Hepatocyte (in vitro differentiated cells): ENCODE measurements at regions not wholly inside any gene's neighbourhood (a gene's known extent, or its start where the extent isn't known, plus 50 kb on each side); places are given as distances from the start of the nearest gene placed in this dataset.

Source experiments
- DNase-seq: peaks from one replicate; pipeline ENCODE4 v3.0.0-alpha.2; 2016; ENCODE audit warnings: low spot score
- H2AFZ ChIP-seq: fragments of 200-600 bp; sonication (generic); 2 replicates; pipeline ENCODE4 v1.6.0; 2016; ENCODE audit warnings: antibody characterized with exemption, mild to moderate bottlenecking
- H3K27ac ChIP-seq: fragments of 200-600 bp; sonication (generic); 2 replicates; pipeline ENCODE4 v1.5.1; 2016; ENCODE audit warnings: mild to moderate bottlenecking
- H3K27me3 ChIP-seq: fragments of 200-600 bp; sonication (generic); 2 replicates; pipeline ENCODE4 v1.6.1; 2016
- H3K36me3 ChIP-seq: fragments of 200-600 bp; sonication (generic); replicated peaks from 2 replicates; pipeline ENCODE4 v1.5.1; 2016; ENCODE audit warnings: low read depth; ENCODE audit not compliant: insufficient read depth
- H3K4me1 ChIP-seq: fragments of 200-600 bp; sonication (generic); 2 replicates; pipeline ENCODE4 v1.5.1; 2016; ENCODE audit warnings: mild to moderate bottlenecking, moderate library complexity; ENCODE audit not compliant: insufficient read depth
- H3K4me2 ChIP-seq: fragments of 200-600 bp; sonication (generic); 2 replicates; pipeline ENCODE4 v1.6.0; 2016
- H3K4me3 ChIP-seq: fragments of 200-600 bp; sonication (generic); 2 replicates; pipeline ENCODE4 v1.5.1; 2016; ENCODE audit warnings: mild to moderate bottlenecking
- H3K79me2 ChIP-seq: fragments of 200-600 bp; sonication (generic); 2 replicates; pipeline ENCODE4 v1.6.0; 2017; ENCODE audit warnings: mild to moderate bottlenecking
- H3K9me2 ChIP-seq: fragments of 200-600 bp; sonication (generic); replicated peaks from 2 replicates; pipeline ENCODE4 v1.6.0; 2017; ENCODE audit warnings: mild to moderate bottlenecking; ENCODE audit not compliant: insufficient read depth
- H3K9me3 ChIP-seq: fragments of 200-600 bp; sonication (generic); 2 replicates; pipeline ENCODE4 v1.5.1; 2016; ENCODE audit warnings: low read depth, mild to moderate bottlenecking
- H4K20me1 ChIP-seq: fragments of 200-600 bp; sonication (generic); 2 replicates; pipeline ENCODE4 v1.6.0; 2016; ENCODE audit warnings: mild to moderate bottlenecking; ENCODE audit not compliant: insufficient read depth, poor library complexity, severe bottlenecking
- CTCF ChIP-seq: fragments of 200-600 bp; sonication (generic); IDR thresholded peaks from 2 replicates; pipeline ENCODE4 v1.5.1; 2016; ENCODE audit warnings: antibody characterized with exemption, mild to moderate bottlenecking; ENCODE audit not compliant: poor library complexity
- EZH2 ChIP-seq: fragments of 200-600 bp; sonication (generic); IDR thresholded peaks from 2 replicates; pipeline ENCODE4 v1.6.1; 2016; ENCODE audit warnings: antibody characterized with exemption, mild to moderate bottlenecking, borderline replicate concordance
- EZH2phosphoT487 ChIP-seq: fragments of 200-600 bp; sonication (generic); IDR thresholded peaks from one replicate; pipeline ENCODE4 v1.6.1; 2018; ENCODE audit warnings: antibody characterized with exemption, mild to moderate bottlenecking, low read depth, moderate library complexity; ENCODE audit not compliant: unreplicated experiment, severe bottlenecking
- WGBS: methylation state at CpG from one replicate; pipeline ENCODE4 v1.1.6; 2016; ENCODE audit warnings: low lambda C conversion rate; ENCODE audit errors: missing lambda C conversion rate; 5-methylcytosine and 5-hydroxymethylcytosine counted together

DNA sequence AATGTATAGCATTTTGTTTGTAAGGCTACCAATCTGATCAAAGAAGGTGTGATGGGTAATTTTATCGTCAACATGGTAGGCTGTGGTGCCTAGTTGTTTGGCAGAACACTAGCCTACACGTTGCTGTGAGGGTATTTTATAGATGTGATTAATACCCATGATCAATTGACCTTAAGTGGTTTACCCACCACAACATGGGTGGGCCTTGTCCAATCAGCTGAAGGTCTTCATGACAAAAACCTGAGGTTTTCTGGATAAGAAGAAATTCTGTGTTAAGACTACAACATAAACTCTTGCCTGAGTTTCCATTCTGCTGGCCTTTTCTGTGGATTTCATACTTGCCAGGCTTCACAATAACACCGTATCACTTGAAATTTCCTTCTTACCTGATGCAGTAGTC lies 131.8 kb upstream of the PPP1R3A start:
- Histone ChIP-seq H3K79me2 (no peaks in the 10 kb centered on the region), H3K27me3 (no peaks in the 10 kb centered on the region), H3K9me2 (no peaks in the 10 kb centered on the region), H4K20me1 (no peaks in the 10 kb centered on the region), H3K4me1 (no peaks in the 10 kb centered on the region), H3K4me2 (no peak overlapping the region), H3K36me3 (no peaks in the 10 kb centered on the region), H2AFZ (no peak overlapping the region), H3K4me3 (no peak overlapping the region), H3K9me3 (no peaks in the 10 kb centered on the region), H3K27ac (no peak overlapping the region)
- no peak for TF ChIP-seq CTCF
- no peak for TF ChIP-seq EZH2
- TF ChIP-seq EZH2phosphoT487: no peak
- 82% methylated on average over 3 of the region's 3 CpGs for WGBS
- no peak for DNase-seq

- Histone ChIP-seq H4K20me1 (no peaks in the 10 kb centered on the region), H3K9me3 (no peaks in the 10 kb centered on the region), H2AFZ (peak overlapping the region; percentile 46), H3K36me3 (no peaks in the 10 kb centered on the region), H3K4me1 (no peaks in the 10 kb centered on the region), H3K4me2 (peak overlapping the region; percentile 60), H3K27ac (peak overlapping the region; percentile 17), H3K4me3 (no peak overlapping the region), H3K9me2 (no peaks in the 10 kb centered on the region), H3K27me3 (no peaks in the 10 kb centered on the region), H3K79me2 (no peaks in the 10 kb centered on the region)
- WGBS: 88% methylated on average over 12 of the region's 12 CpGs
- TF ChIP-seq EZH2phosphoT487 (no peak), CTCF (no peak), EZH2 (no peak)
- DNase-seq: peak; percentile 11
These were observed 129.8 kb upstream of the PPP1R3A start for GRCh38 chr7:114048386-114049235.

GRCh38 chr7:114047889-114048288 lies 129.1 kb upstream of the PPP1R3A start:
- H4K20me1 ChIP-seq: no peaks in the 10 kb centered on the region
- TF ChIP-seq EZH2phosphoT487: no peak
- no peak for TF ChIP-seq EZH2
- no peak for TF ChIP-seq CTCF
- no peaks in the 10 kb centered on the region for H3K4me1 ChIP-seq
- no peak overlapping the region for H3K4me3 ChIP-seq
- H3K27ac ChIP-seq: peak overlapping the region; percentile 17
- H3K9me3 ChIP-seq: no peaks in the 10 kb centered on the region
- peak overlapping the region; percentile 60 for H3K4me2 ChIP-seq
- no peaks in the 10 kb centered on the region for H3K9me2 ChIP-seq
- 86% methylated on average over 2 of the region's 2 CpGs for WGBS
- no peaks in the 10 kb centered on the region for H3K79me2 ChIP-seq
- H3K36me3 ChIP-seq: no peaks in the 10 kb centered on the region
- peak; percentile 18 for DNase-seq
- H3K27me3 ChIP-seq: no peaks in the 10 kb centered on the region
- peak overlapping the region; percentile 46 for H2AFZ ChIP-seq
